ENCODE measurements at regions not wholly inside any gene's neighbourhood (a gene's known extent, or its start where the extent isn't known, plus 50 kb on each side); places are given as distances from the start of the nearest gene placed in this dataset.
"Not testable (repeated sequence)": the region's sequence is repeated elsewhere in the genome, so short reads cannot be mapped to it uniquely, and the experiment has no call there.

DNA sequence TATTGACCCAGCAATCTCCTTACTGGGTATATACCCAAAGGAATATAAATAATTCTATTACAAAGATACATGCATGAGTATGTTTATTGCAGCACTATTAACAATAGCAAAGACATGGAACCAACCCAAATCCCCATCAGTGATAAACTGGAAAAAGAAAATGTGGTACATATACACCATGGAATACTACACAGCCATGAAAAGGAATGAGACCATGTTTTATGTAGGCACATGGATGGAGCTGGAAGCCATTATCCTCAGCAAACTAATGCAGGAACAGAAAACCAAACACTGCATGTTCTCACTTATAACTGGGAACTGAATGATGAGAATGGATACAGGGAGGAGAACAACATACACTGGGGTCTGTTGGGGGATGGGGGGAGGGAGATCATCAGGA is 489.7 kb upstream of the KLF6 start:
- H3K4me3 Mint-ChIP-seq; H3K4me1 Mint-ChIP-seq (ENCODE audit: low read depth); H3K9me3 Mint-ChIP-seq; H3K27ac Mint-ChIP-seq; DNase-seq (ENCODE audit: low spot score); H3K36me3 Mint-ChIP-seq (ENCODE audit: low read depth): not testable (repeated sequence)
- peaks cover 14% of the 10 kb centered on the region for H3K27me3 Mint-ChIP-seq (ENCODE audit: low read depth)

DNA sequence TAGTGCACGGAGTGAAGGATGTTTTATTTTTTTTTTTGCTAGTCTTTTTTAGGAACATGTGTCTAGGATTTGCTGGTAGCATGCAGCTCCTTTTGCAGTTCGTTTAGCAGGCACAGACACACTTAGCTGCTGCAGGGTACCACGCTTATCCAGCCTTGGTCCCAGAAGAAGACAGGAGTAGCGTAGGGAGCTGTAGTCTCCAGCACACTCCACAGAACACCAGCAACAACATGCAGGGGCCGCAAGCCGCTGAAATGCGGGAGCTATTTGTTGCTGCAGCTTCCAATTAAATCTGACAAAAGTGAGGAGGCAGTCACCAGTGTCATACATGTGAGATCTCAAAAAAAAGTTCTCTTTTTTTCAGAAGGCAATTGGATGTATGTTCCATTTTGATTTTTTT is 486.2 kb upstream of the KLF6 start:
- Mint-ChIP-seq H3K4me1 (ENCODE audit: low read depth) (peaks cover 3% of the 10 kb centered on the region), H3K27me3 (ENCODE audit: low read depth) (peaks cover 26% of the 10 kb centered on the region), H3K27ac (no peak overlapping the region), H3K4me3 (no peak overlapping the region), H3K36me3 (ENCODE audit: low read depth) (no peaks in the 10 kb centered on the region), H3K9me3 (no peaks in the 10 kb centered on the region)
- no peak for DNase-seq (ENCODE audit: low spot score)

DNA sequence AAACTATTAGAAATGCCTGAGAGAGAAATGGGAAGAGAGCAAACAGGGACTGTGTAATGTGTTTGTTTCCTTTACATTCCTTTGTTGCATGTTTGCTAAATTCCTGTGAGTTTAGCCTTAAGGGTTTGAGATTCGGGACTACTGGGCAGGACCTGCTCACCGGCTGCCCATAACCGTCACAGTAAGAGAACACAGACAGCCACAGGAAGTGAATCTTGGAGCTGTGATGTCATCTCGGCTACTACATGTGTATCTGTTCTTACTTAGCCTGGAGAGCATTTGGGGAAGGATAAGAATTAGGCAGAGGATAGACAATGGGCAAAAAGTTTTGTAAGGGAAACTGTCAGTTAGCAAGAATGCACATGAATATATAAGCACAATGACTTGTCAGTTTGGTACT is 485.1 kb upstream of the KLF6 start:
- H3K9me3 Mint-ChIP-seq: no peaks in the 10 kb centered on the region
- peaks cover 3% of the 10 kb centered on the region for H3K4me1 Mint-ChIP-seq (ENCODE audit: low read depth)
- no peak for DNase-seq (ENCODE audit: low spot score)
- no peak overlapping the region for H3K27ac Mint-ChIP-seq
- no peaks in the 10 kb centered on the region for H3K36me3 Mint-ChIP-seq (ENCODE audit: low read depth)
- peaks cover 26% of the 10 kb centered on the region for H3K27me3 Mint-ChIP-seq (ENCODE audit: low read depth)
- H3K4me3 Mint-ChIP-seq: no peak overlapping the region

- not testable (repeated sequence) for H3K4me3 Mint-ChIP-seq; H3K27ac Mint-ChIP-seq; H3K9me3 Mint-ChIP-seq; H3K4me1 Mint-ChIP-seq (ENCODE audit: low read depth); H3K36me3 Mint-ChIP-seq (ENCODE audit: low read depth); DNase-seq (ENCODE audit: low spot score)
- peaks cover 26% of the 10 kb centered on the region for H3K27me3 Mint-ChIP-seq (ENCODE audit: low read depth)
These were observed 483.5 kb upstream of the KLF6 start for GRCh38 chr10:4268490-4268889.

DNA sequence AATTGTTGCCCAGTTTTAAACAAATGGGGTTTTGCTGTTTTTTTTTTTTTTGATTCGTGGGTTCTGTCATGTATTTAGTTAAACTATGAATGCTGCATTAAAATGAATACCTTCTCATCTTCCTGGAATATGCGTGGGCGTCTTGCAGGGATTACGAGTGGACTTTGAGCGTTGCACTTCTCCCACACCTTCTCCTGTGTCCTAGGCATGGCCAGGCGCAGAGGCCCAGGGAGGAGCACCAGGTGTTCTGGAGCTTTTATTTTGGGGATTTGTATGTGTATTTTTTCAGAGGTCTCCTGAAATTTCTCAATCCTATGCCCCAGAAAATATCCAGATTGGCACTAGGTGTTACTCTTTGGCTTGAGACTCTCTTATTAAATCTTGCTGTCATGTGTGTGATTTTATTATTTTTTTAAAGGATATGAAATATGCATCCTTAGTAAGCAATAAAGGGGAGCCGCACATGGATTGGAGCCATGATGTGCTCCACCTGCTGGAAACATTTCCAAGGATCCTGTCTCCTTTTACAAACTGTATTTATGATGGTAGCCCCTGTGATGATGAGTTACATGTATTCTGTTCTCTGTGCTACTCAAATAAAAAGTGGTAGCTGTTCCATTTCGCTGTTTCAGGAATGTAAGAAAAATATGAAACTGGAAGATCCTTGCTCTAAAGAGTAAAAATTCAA is 482.2 kb upstream of the KLF6 start:
- Mint-ChIP-seq H3K9me3 (no peaks in the 10 kb centered on the region), H3K4me3 (no peak overlapping the region), H3K27ac (no peak overlapping the region), H3K36me3 (ENCODE audit: low read depth) (no peaks in the 10 kb centered on the region), H3K27me3 (ENCODE audit: low read depth) (peaks cover 28% of the 10 kb centered on the region), H3K4me1 (ENCODE audit: low read depth) (peaks cover 3% of the 10 kb centered on the region)
- DNase-seq (ENCODE audit: low spot score): no peak

DNA sequence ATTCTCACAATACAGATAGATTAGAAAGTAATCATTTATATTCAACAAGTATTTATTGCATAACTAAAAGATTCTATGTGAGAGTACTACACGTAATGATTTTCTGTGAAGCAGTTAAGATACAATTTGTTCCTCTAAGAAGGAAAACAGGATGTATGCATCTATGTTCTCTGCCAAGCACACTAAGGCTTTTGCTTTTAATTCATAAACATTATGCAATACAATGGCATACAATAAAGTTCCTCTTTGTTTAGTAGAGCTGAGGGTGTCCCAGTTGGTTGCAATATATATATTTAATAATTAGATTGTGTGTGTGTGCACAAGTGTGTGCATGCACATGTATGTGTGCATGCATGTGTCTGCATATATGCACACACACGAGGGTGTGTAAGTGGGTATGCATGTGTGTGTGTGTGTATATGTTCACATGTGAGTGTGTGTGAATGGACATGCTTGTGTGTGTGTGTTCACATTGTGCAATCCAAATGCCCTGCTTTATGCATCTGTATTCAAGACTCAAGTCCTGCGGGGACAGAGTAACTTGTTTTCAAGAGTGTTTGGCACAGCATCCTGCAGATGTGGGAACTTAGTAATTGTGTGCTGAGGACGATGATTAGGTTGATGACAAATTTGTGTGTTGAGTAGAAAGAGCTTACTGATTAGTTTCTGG is 481.5 kb upstream of the KLF6 start:
- DNase-seq (ENCODE audit: low spot score): no peak
- Mint-ChIP-seq H3K4me1 (ENCODE audit: low read depth) (peaks cover 3% of the 10 kb centered on the region), H3K27ac (no peak overlapping the region), H3K36me3 (ENCODE audit: low read depth) (no peaks in the 10 kb centered on the region), H3K4me3 (no peak overlapping the region), H3K9me3 (no peaks in the 10 kb centered on the region), H3K27me3 (ENCODE audit: low read depth) (peaks cover 28% of the 10 kb centered on the region)

- H3K27ac Mint-ChIP-seq: no peak overlapping the region
- H3K9me3 Mint-ChIP-seq: no peaks in the 10 kb centered on the region
These were observed 481.0 kb upstream of the KLF6 start for GRCh38 chr10:4265964-4266363.

GRCh38 chr10:4264209-4264865 is 479.3 kb upstream of the KLF6 start:
- Mint-ChIP-seq H3K9me3 (no peaks in the 10 kb centered on the region), H3K27ac (no peak overlapping the region), H3K4me3 (no peak overlapping the region), H3K27me3 (ENCODE audit: low read depth) (peaks cover 18% of the 10 kb centered on the region), H3K36me3 (ENCODE audit: low read depth) (no peaks in the 10 kb centered on the region), H3K4me1 (ENCODE audit: low read depth) (no peaks in the 10 kb centered on the region)
- no peak for DNase-seq (ENCODE audit: low spot score)

More at GRCh38 chr10:4265964-4266363, 481.0 kb upstream of the KLF6 start:
- Mint-ChIP-seq H3K36me3 (ENCODE audit: low read depth) (no peaks in the 10 kb centered on the region), H3K27me3 (ENCODE audit: low read depth) (peaks cover 24% of the 10 kb centered on the region), H3K4me3 (no peak overlapping the region), H3K4me1 (ENCODE audit: low read depth) (peaks cover 3% of the 10 kb centered on the region)
- DNase-seq (ENCODE audit: low spot score): no peak

DNA sequence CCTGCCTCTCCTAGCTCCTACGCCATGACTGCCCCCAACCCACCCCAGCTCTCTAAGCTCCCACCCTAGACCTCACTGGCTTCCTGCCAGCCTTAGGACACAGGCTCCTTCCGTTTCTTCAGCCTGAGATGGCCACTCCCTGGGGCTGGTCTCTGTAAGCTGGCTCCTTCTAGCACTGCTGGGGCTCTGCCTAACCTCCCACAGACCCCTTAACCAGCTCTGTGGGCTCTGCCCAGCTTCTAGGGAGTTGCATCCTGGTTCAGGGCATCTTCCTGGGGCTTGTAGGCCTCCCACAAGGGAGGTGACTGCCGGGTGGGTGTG is 478.6 kb upstream of the KLF6 start:
- no peaks in the 10 kb centered on the region for H3K9me3 Mint-ChIP-seq
- no peak overlapping the region for H3K4me3 Mint-ChIP-seq
- H3K27ac Mint-ChIP-seq: no peak overlapping the region
- no peaks in the 10 kb centered on the region for H3K36me3 Mint-ChIP-seq (ENCODE audit: low read depth)
- no peaks in the 10 kb centered on the region for H3K4me1 Mint-ChIP-seq (ENCODE audit: low read depth)
- peaks cover 15% of the 10 kb centered on the region for H3K27me3 Mint-ChIP-seq (ENCODE audit: low read depth)
- DNase-seq (ENCODE audit: low spot score): no peak

DNA sequence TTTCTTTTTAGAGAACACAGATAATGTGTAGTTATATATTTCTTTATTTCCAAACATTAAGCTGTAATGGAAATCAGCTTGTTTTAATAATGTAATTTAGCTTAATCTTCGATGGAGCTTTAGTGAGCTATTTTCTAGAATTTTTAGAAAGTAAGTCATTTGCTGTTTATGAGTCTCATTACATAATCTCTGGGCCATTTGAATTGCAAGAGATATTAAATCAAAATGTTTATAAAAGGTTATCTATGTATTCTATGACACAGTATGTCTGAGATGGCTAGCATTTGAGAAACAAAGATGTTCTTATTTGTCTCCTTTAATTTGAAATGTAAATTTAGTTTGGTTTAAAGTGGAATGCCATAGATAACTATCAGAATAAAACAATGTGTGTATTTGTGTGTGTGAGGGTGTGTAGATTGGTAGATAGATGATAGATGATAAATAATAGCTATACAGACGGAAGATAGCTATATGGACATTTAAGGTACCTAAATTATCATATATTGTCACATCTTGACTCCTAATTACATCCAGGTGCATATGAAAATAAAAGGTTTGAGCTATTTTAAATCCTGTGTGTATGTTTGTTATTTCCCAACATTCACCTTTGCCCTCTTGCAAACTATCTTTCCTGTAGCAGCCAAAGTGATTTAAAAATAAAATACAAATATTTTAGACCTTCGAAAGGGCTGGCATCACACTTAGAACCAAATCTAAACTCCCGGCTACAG is 478.0 kb upstream of the KLF6 start:
- no peak for DNase-seq (ENCODE audit: low spot score)
- no peaks in the 10 kb centered on the region for H3K9me3 Mint-ChIP-seq
- H3K4me3 Mint-ChIP-seq: no peak overlapping the region
- no peaks in the 10 kb centered on the region for H3K4me1 Mint-ChIP-seq (ENCODE audit: low read depth)
- H3K36me3 Mint-ChIP-seq (ENCODE audit: low read depth): no peaks in the 10 kb centered on the region
- H3K27me3 Mint-ChIP-seq (ENCODE audit: low read depth): peaks cover 14% of the 10 kb centered on the region
- no peak overlapping the region for H3K27ac Mint-ChIP-seq

- no peaks in the 10 kb centered on the region for H3K9me3 Mint-ChIP-seq
- peaks cover 12% of the 10 kb centered on the region for H3K27me3 Mint-ChIP-seq (ENCODE audit: low read depth)
- H3K4me1 Mint-ChIP-seq (ENCODE audit: low read depth): no peaks in the 10 kb centered on the region
- H3K36me3 Mint-ChIP-seq (ENCODE audit: low read depth): no peaks in the 10 kb centered on the region
- no peak overlapping the region for H3K4me3 Mint-ChIP-seq
- no peak for DNase-seq (ENCODE audit: low spot score)
- H3K27ac Mint-ChIP-seq: no peak overlapping the region
These were observed 477.4 kb upstream of the KLF6 start for GRCh38 chr10:4262449-4262848.

- no peak overlapping the region for H3K27ac Mint-ChIP-seq
- H3K9me3 Mint-ChIP-seq: no peaks in the 10 kb centered on the region
These were observed 475.6 kb upstream of the KLF6 start for GRCh38 chr10:4260483-4261124.

DNA sequence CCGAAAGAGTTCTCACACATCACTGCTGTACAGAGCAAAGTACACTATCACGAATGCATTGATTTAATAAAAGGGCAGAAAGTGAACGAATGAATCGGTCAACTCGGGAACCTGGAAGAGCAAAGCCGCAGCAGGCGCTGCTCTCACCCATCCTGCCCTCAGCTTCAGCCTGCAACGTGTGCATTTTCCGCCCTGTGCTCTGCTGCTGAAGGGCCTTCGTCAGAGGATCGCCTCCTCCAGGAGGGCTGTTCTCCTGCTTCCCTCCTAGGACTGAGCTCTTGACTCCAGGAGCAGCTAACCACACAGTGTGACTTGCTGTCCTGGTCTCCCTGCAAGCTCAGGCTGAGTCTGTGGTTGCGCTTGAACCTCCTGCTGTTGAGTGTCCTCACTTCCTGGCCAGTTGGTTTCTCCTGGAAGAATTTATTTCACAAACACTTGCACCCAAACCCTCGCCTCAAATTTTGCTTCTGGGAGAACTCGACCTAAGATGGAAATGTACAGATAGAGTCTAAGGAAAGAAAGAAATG is 473.0 kb upstream of the KLF6 start:
- H3K9me3 Mint-ChIP-seq: no peaks in the 10 kb centered on the region
- no peaks in the 10 kb centered on the region for H3K4me1 Mint-ChIP-seq (ENCODE audit: low read depth)
- no peak for DNase-seq (ENCODE audit: low spot score)
- no peaks in the 10 kb centered on the region for H3K36me3 Mint-ChIP-seq (ENCODE audit: low read depth)
- no peak overlapping the region for H3K27ac Mint-ChIP-seq
- H3K4me3 Mint-ChIP-seq: no peak overlapping the region
- peaks cover 22% of the 10 kb centered on the region for H3K27me3 Mint-ChIP-seq (ENCODE audit: low read depth)

More at GRCh38 chr10:4260483-4261124, 475.6 kb upstream of the KLF6 start:
- peaks cover 14% of the 10 kb centered on the region for H3K27me3 Mint-ChIP-seq (ENCODE audit: low read depth)
- no peak overlapping the region for H3K4me3 Mint-ChIP-seq
- no peak for DNase-seq (ENCODE audit: low spot score)
- no peaks in the 10 kb centered on the region for H3K36me3 Mint-ChIP-seq (ENCODE audit: low read depth)
- no peaks in the 10 kb centered on the region for H3K4me1 Mint-ChIP-seq (ENCODE audit: low read depth)
